DND-41 (cell line): ENCODE measurements at regions not wholly inside any gene's neighbourhood (a gene's known extent, or its start where the extent isn't known, plus 50 kb on each side); places are given as distances from the start of the nearest gene placed in this dataset.
"Not testable (repeated sequence)": the region's sequence is repeated elsewhere in the genome, so short reads cannot be mapped to it uniquely, and the experiment has no call there.

Experiments
- EZH2 ChIP-seq: IDR thresholded peaks from 3 replicates; pipeline ENCODE4 v1.6.1; 2012; ENCODE audit warnings: borderline replicate concordance, low read depth, mild to moderate bottlenecking, moderate library complexity, low read length, inconsistent platforms; ENCODE audit not compliant: severe bottlenecking
- TF ChIP-seq, protein P1 (sequence below): IDR thresholded peaks from 2 replicates; pipeline ENCODE4 v1.5.1; 2012; ENCODE audit warnings: borderline replicate concordance, low read length, moderate library complexity, mild to moderate bottlenecking; ENCODE audit not compliant: poor library complexity, severe bottlenecking; ENCODE audit errors: extremely low read depth

DNA sequence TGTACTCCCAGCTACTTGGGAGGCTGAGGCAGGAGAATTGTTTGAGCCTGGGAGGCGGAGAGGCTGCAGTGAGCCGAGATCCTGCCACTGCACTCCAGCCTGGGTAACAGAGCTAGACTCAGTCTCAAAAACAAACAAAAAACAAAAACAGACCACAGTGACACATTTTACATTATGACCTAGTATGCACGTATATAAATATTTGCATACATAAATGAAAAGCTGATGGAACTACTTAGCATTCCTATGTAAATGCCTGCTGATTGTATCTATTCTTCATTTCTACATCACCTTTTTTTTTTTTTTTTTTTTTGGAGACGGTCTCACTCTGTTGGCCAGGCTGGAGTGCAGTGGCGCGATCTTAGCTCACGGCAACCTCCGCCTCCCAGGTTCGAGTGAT is 116.6 kb upstream of the PRKX start:
- TF ChIP-seq, protein P1, sequence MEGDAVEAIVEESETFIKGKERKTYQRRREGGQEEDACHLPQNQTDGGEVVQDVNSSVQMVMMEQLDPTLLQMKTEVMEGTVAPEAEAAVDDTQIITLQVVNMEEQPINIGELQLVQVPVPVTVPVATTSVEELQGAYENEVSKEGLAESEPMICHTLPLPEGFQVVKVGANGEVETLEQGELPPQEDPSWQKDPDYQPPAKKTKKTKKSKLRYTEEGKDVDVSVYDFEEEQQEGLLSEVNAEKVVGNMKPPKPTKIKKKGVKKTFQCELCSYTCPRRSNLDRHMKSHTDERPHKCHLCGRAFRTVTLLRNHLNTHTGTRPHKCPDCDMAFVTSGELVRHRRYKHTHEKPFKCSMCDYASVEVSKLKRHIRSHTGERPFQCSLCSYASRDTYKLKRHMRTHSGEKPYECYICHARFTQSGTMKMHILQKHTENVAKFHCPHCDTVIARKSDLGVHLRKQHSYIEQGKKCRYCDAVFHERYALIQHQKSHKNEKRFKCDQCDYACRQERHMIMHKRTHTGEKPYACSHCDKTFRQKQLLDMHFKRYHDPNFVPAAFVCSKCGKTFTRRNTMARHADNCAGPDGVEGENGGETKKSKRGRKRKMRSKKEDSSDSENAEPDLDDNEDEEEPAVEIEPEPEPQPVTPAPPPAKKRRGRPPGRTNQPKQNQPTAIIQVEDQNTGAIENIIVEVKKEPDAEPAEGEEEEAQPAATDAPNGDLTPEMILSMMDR: not testable (repeated sequence)
- TF ChIP-seq EZH2: not testable (repeated sequence)
